CD4-positive, alpha-beta T cell (primary cell): ENCODE measurements at regions not wholly inside any gene's neighbourhood (a gene's known extent, or its start where the extent isn't known, plus 50 kb on each side); places are given as distances from the start of the nearest gene placed in this dataset.

ENCODE experiments used
- ATAC-seq: fragments of 200-7000 bp; cut with Tn5 transposase; one replicate; pipeline ENCODE4 v1.10.0; 2022; ENCODE audit warnings: mild to moderate bottlenecking; ENCODE audit not compliant: poor library complexity
- CTCF ChIA-PET: fragments of 350-600 bp; sonication (Branson Sonifier 250); formaldehyde crosslinking; loops from one replicate; lab custom pipeline; 2021; ENCODE audit warnings: antibody characterized with exemption, inconsistent platforms; lab: Charles Lee
- POLR2A ChIA-PET: fragments of 350-600 bp; sonication (Branson Sonifier 250); formaldehyde crosslinking; loops from one replicate; lab custom pipeline; 2021; ENCODE audit warnings: antibody characterized with exemption, inconsistent platforms; lab: Charles Lee
- DNase-seq, 14 experiments: peaks; one replicate each; pipeline ENCODE4 v3.0.0-alpha.2; 2013 to 2020; ENCODE audit warnings: mixed read lengths in 2 of 14
- H3K27ac ChIP-seq, 2 donors: one replicate each; pipeline versions ENCODE4 v1.5.1 to v1.7.0; 2013; ENCODE audit warnings: low read length in 2 of 2, low read depth in 1 of 2, mild to moderate bottlenecking in 1 of 2
- H3K27me3 ChIP-seq, 2 experiments: 1 replicate in 1 of 2; 2 replicates in 1 of 2; pipeline versions ENCODE4 v1.6.1 to v1.7.0; 2013; ENCODE audit warnings: low read length in 2 of 2, control low read depth in 1 of 2, mild to moderate bottlenecking in 1 of 2, moderate library complexity in 1 of 2; ENCODE audit not compliant: insufficient read depth in 2 of 2, control insufficient read depth in 1 of 2
- H3K36me3 ChIP-seq: one replicate; pipeline ENCODE4 v1.6.1; 2013; ENCODE audit warnings: low read length, control low read depth; ENCODE audit not compliant: insufficient read depth
- H3K4me1 ChIP-seq: one replicate; pipeline ENCODE4 v1.6.1; 2013; ENCODE audit warnings: low read length, control low read depth; ENCODE audit not compliant: insufficient read depth
- H3K4me3 ChIP-seq: one replicate; pipeline ENCODE4 v1.5.1; 2013; ENCODE audit warnings: mild to moderate bottlenecking, low read length, moderate library complexity
- H3K9me3 ChIP-seq, 2 experiments: 1 replicate in 1 of 2; 2 replicates in 1 of 2; pipeline versions ENCODE4 v1.6.1 to v1.7.0; 2013; ENCODE audit warnings: low read length in 2 of 2, mild to moderate bottlenecking in 2 of 2, control low read depth in 1 of 2, moderate library complexity in 1 of 2; ENCODE audit not compliant: control insufficient read depth in 1 of 2, insufficient read depth in 1 of 2
- H3K27ac Mint-ChIP-seq: one replicate; pipeline ENCODE4 v1.8.0; 2020; ENCODE audit warnings: mixed read lengths
- H3K27me3 Mint-ChIP-seq: one replicate; pipeline ENCODE4 v1.8.0; 2021; ENCODE audit warnings: mixed read lengths
- H3K36me3 Mint-ChIP-seq: one replicate; pipeline ENCODE4 v1.8.0; 2021; ENCODE audit warnings: low read depth, mixed read lengths
- H3K4me1 Mint-ChIP-seq: one replicate; pipeline ENCODE4 v1.8.0; 2021; ENCODE audit warnings: low read depth, mixed read lengths
- H3K4me3 Mint-ChIP-seq: one replicate; pipeline ENCODE4 v1.8.0; 2020; ENCODE audit warnings: mild to moderate bottlenecking, mixed read lengths
- H3K9me3 Mint-ChIP-seq: one replicate; pipeline ENCODE4 v1.8.0; 2020; ENCODE audit warnings: mixed read lengths
- CTCF ChIP-seq: fragments of 200-600 bp; IDR thresholded peaks from one replicate; pipeline ENCODE4 v1.8.0; 2022; ENCODE audit warnings: antibody characterized with exemption, mild to moderate bottlenecking
- intact Hi-C, 2 experiments: fragments of 100-400 bp; cut with DNase I in 1 of 2; cut with micrococcal nuclease in 1 of 2; formaldehyde crosslinking; loops; one replicate each; pipeline versions ENCODE4 v1.15.1 to v1.9.0; 2023 to 2025; cut with DNase I, micrococcal nuclease

- CTCF ChIA-PET, result no interaction called here
- H3K27me3 ChIP-seq, result no peaks in the 10 kb centered on the region
- no peak overlapping the region for H3K4me3 ChIP-seq
- H3K4me3 Mint-ChIP-seq, result no peak overlapping the region
- H3K9me3 ChIP-seq, result peaks cover 3 to 6% of the 10 kb centered on the region in 2 experiments
- H3K4me1 Mint-ChIP-seq, result no peaks in the 10 kb centered on the region
- no peaks in the 10 kb centered on the region for H3K4me1 ChIP-seq
- DNase-seq (no peak), ATAC-seq (no peak)
- no peaks in the 10 kb centered on the region for H3K36me3 ChIP-seq
- no peak overlapping the region for H3K27ac Mint-ChIP-seq
- no peak overlapping the region for H3K27ac ChIP-seq
- H3K9me3 Mint-ChIP-seq, result peaks cover 13% of the 10 kb centered on the region
- no peak for TF ChIP-seq CTCF
- no peaks in the 10 kb centered on the region for H3K36me3 Mint-ChIP-seq
- peaks cover 30% of the 10 kb centered on the region for H3K27me3 Mint-ChIP-seq
- intact Hi-C loops, result no loop called here
- POLR2A ChIA-PET, result no interaction called here
Observed at GRCh38 chr12:115606040-115606439, 671.5 kb downstream of the MED13L start.

DNA sequence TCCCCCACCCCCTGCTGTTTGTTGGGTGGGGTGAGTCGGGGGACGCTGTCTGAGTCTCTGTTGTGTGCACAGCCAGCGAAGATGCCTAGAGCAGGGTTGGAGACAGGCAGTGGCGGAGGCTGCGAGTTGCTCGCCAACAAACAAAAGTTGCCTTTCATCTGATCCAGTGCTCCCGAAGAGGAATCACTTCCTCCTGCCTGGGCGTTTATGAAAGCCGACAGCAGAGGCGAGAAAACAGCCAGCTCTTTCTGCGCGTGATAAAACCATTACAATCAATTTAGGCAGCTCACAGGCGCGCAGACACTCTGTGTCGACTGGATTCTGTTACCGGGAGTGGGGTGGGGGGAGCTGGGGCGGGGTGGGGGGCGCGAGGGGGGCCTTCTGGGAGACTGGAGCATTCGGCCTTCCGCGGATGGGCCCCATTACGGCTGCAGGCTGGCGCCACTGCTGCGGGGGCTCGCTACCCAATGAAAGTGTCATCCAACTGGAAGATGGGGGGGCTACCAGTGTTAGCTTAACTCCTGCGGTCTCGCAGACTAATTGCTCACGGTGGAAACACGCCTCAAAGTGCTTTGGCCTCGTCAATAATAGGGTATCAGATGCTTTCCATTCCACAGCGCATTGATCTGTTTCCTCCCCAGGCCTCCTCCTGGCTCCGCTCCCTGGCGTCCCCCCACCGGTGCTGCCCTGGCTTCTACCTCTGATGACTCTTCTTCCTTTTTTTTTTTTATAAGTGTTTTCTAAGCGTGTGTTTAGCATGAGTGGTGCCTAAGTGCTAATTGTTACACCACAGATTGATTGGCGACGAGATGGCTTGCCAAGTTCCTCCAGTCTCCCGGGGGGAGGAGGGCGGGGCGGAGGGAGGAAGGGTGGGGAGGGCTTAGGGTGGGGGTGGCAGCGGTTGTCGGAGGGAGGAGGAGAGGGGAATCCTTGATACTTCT, 678.4 kb downstream of the MED13L start:
- H3K36me3 ChIP-seq, result no peaks in the 10 kb centered on the region
- H3K4me3 ChIP-seq, result no peak overlapping the region
- no peaks in the 10 kb centered on the region for H3K4me1 ChIP-seq
- no peak for TF ChIP-seq CTCF
- Mint-ChIP-seq H3K4me3 (no peak overlapping the region), H3K4me1 (no peaks in the 10 kb centered on the region), H3K36me3 (no peaks in the 10 kb centered on the region), H3K9me3 (peaks cover 8% of the 10 kb centered on the region), H3K27me3 (peaks cover 33% of the 10 kb centered on the region), H3K27ac (no peak overlapping the region)
- no peak for DNase-seq
- peaks cover 1 to 14% of the 10 kb centered on the region in 2 experiments for H3K9me3 ChIP-seq
- ChIA-PET POLR2A (no interaction called here), CTCF (no interaction called here)
- H3K27ac ChIP-seq, result no peak overlapping the region
- intact Hi-C loops, result no loop called here
- no peak for ATAC-seq
- peaks cover 5 to 6% of the 10 kb centered on the region in 2 experiments for H3K27me3 ChIP-seq

GRCh38 chr12:115597157-115597712, 680.3 kb downstream of the MED13L start:
- TF ChIP-seq CTCF, result no peak
- H3K4me3 Mint-ChIP-seq, result no peak overlapping the region
- no peaks in the 10 kb centered on the region for H3K4me1 ChIP-seq
- H3K9me3 Mint-ChIP-seq, result peaks cover 8% of the 10 kb centered on the region
- peaks cover 30% of the 10 kb centered on the region for H3K27me3 Mint-ChIP-seq
- POLR2A ChIA-PET, result no interaction called here
- H3K27ac ChIP-seq, result no peak overlapping the region
- H3K4me1 Mint-ChIP-seq, result no peaks in the 10 kb centered on the region
- no peak for ATAC-seq
- intact Hi-C loops, result no loop called here
- no peak overlapping the region for H3K4me3 ChIP-seq
- no peak overlapping the region for H3K27ac Mint-ChIP-seq
- no peaks in the 10 kb centered on the region for H3K36me3 ChIP-seq
- H3K36me3 Mint-ChIP-seq, result no peaks in the 10 kb centered on the region
- CTCF ChIA-PET, result interaction anchor here (1.4 kb wide), 1 partner anchor 45 kb away, joined by 3 read pairs; no protein-coding TSS in a partner anchor
- peaks cover 0 to 14% of the 10 kb centered on the region in 2 experiments for H3K9me3 ChIP-seq
- H3K27me3 ChIP-seq, result peaks cover 5 to 6% of the 10 kb centered on the region in 2 experiments
- no peak for DNase-seq
